SK-N-SH (cell line): ENCODE measurements at regions not wholly inside any gene's neighbourhood (a gene's known extent, or its start where the extent isn't known, plus 50 kb on each side); places are given as distances from the start of the nearest gene placed in this dataset.

Source experiments
- ELF1 ChIP-seq: IDR thresholded peaks from 2 replicates; pipeline ENCODE4 v1.4.0; 2012
- RXRA ChIP-seq: IDR thresholded peaks from 2 replicates; pipeline ENCODE4 v1.4.0; 2012; ENCODE audit warnings: low read depth, mild to moderate bottlenecking, borderline replicate concordance
- SIN3A ChIP-seq: IDR thresholded peaks from 2 replicates; pipeline ENCODE4 v1.6.1; 2012; ENCODE audit warnings: low read depth, mild to moderate bottlenecking, low read length, moderate library complexity, borderline replicate concordance
- TEAD4 ChIP-seq: IDR thresholded peaks from 2 replicates; pipeline ENCODE4 v1.4.0; 2012; ENCODE audit warnings: mild to moderate bottlenecking, borderline replicate concordance; ENCODE audit not compliant: insufficient read depth
- TF ChIP-seq, protein P1 (sequence below): fragments of 200-600 bp; sonication (generic); IDR thresholded peaks from 2 replicates; pipeline ENCODE4 v1.6.1; 2017; ENCODE audit warnings: antibody characterized with exemption, mild to moderate bottlenecking, moderate library complexity

DNA sequence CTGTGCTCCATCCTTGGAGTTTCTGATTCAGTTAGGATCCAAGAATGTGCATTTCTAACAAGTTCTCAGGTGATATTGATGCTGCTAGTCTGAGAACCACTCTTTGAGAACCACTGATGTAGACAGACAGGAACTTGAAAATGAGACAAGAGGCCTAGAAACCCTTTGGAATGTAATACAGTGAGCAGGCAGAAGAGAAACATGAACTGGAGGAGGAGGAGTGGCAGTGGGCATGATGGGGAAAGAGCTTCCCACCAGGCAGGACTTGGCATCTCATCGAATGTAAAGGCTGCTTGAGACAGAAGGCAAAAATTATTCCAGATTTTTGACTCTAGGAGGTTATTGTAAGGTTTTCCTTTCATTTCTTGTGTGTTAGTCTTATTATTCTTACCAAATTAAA is 295.8 kb upstream of the SGCD start:
- TF ChIP-seq RXRA: no peak
- TF ChIP-seq SIN3A: no peak
- no peak for TF ChIP-seq ELF1
- no peak for TF ChIP-seq TEAD4
- TF ChIP-seq, protein P1, sequence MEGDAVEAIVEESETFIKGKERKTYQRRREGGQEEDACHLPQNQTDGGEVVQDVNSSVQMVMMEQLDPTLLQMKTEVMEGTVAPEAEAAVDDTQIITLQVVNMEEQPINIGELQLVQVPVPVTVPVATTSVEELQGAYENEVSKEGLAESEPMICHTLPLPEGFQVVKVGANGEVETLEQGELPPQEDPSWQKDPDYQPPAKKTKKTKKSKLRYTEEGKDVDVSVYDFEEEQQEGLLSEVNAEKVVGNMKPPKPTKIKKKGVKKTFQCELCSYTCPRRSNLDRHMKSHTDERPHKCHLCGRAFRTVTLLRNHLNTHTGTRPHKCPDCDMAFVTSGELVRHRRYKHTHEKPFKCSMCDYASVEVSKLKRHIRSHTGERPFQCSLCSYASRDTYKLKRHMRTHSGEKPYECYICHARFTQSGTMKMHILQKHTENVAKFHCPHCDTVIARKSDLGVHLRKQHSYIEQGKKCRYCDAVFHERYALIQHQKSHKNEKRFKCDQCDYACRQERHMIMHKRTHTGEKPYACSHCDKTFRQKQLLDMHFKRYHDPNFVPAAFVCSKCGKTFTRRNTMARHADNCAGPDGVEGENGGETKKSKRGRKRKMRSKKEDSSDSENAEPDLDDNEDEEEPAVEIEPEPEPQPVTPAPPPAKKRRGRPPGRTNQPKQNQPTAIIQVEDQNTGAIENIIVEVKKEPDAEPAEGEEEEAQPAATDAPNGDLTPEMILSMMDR: no peak
